Cardiac muscle cell (in vitro differentiated cells and primary cell): ENCODE measurements at regions not wholly inside any gene's neighbourhood (a gene's known extent, or its start where the extent isn't known, plus 50 kb on each side); places are given as distances from the start of the nearest gene placed in this dataset.

Experiments
- DNase-seq, 2 donors: peaks; one replicate each; pipeline versions ENCODE4 v3.0.0 to v3.0.0-alpha.2; 2010 to 2017; ENCODE audit warnings: low read depth in 1 of 2, low spot score in 1 of 2
- H3K27ac ChIP-seq: fragments of 200-600 bp; sonication (generic); 2 replicates; pipeline ENCODE4 v1.5.1; 2016
- H3K27me3 ChIP-seq: fragments of 200-600 bp; sonication (generic); 2 replicates; pipeline ENCODE4 v1.6.0; 2016; ENCODE audit warnings: control low read depth
- H3K36me3 ChIP-seq: fragments of 200-600 bp; sonication (generic); 2 replicates; pipeline ENCODE4 v1.5.1; 2016; ENCODE audit warnings: control low read depth
- H3K4me1 ChIP-seq: fragments of 200-600 bp; sonication (generic); 2 replicates; pipeline ENCODE4 v1.8.1; 2017; ENCODE audit warnings: low read depth, mild to moderate bottlenecking, mixed run types
- H3K4me3 ChIP-seq: fragments of 200-600 bp; sonication (generic); 2 replicates; pipeline ENCODE4 v1.5.1; 2016; ENCODE audit warnings: mild to moderate bottlenecking
- H3K9me3 ChIP-seq: fragments of 200-600 bp; sonication (generic); 2 replicates; pipeline ENCODE4 v1.5.1; 2017; ENCODE audit warnings: low read depth, mild to moderate bottlenecking, control low read depth
- CTCF ChIP-seq: IDR thresholded peaks from 2 replicates; pipeline ENCODE4 v1.5.1; 2012; ENCODE audit warnings: low read depth, mild to moderate bottlenecking, low read length

GRCh38 chr7:18128846-18129245, 101.2 kb upstream of the PRPS1L1 start:
- H3K36me3 ChIP-seq: no peaks in the 10 kb centered on the region
- no peaks in the 10 kb centered on the region for H3K27me3 ChIP-seq
- no peak for TF ChIP-seq CTCF
- DNase-seq: no peak
- no peak overlapping the region for H3K27ac ChIP-seq
- no peak overlapping the region for H3K4me3 ChIP-seq
- peaks cover 22% of the 10 kb centered on the region for H3K4me1 ChIP-seq
- no peaks in the 10 kb centered on the region for H3K9me3 ChIP-seq

- H3K36me3 ChIP-seq: no peaks in the 10 kb centered on the region
- H3K4me3 ChIP-seq: no peak overlapping the region
- peaks cover 17% of the 10 kb centered on the region for H3K4me1 ChIP-seq
- no peaks in the 10 kb centered on the region for H3K9me3 ChIP-seq
- peak overlapping the region; percentile 17 for H3K27ac ChIP-seq
- TF ChIP-seq CTCF: no peak
- no peaks in the 10 kb centered on the region for H3K27me3 ChIP-seq
- peak in 1 of 2 donors; percentile 44 for DNase-seq
Observed at GRCh38 chr7:18132811-18133210, 105.2 kb upstream of the PRPS1L1 start.

- no peaks in the 10 kb centered on the region for H3K9me3 ChIP-seq
- no peaks in the 10 kb centered on the region for H3K27me3 ChIP-seq
- H3K27ac ChIP-seq: no peak overlapping the region
- H3K36me3 ChIP-seq: no peaks in the 10 kb centered on the region
- H3K4me3 ChIP-seq: no peak overlapping the region
- DNase-seq: no peak
- no peak for TF ChIP-seq CTCF
- peaks cover 17% of the 10 kb centered on the region for H3K4me1 ChIP-seq
Observed at GRCh38 chr7:18133921-18134320, 106.3 kb upstream of the PRPS1L1 start.

- no peak overlapping the region for H3K27ac ChIP-seq
- H3K4me3 ChIP-seq: no peak overlapping the region
- no peak for DNase-seq
- no peaks in the 10 kb centered on the region for H3K27me3 ChIP-seq
- H3K36me3 ChIP-seq: no peaks in the 10 kb centered on the region
- H3K9me3 ChIP-seq: no peaks in the 10 kb centered on the region
- no peak for TF ChIP-seq CTCF
- H3K4me1 ChIP-seq: no peaks in the 10 kb centered on the region
Observed at GRCh38 chr7:18140943-18141342, 113.3 kb upstream of the PRPS1L1 start.

GRCh38 chr7:18144166-18144565, 116.5 kb upstream of the PRPS1L1 start:
- no peaks in the 10 kb centered on the region for H3K36me3 ChIP-seq
- no peak for TF ChIP-seq CTCF
- no peaks in the 10 kb centered on the region for H3K27me3 ChIP-seq
- DNase-seq: no peak
- H3K27ac ChIP-seq: no peak overlapping the region
- H3K4me3 ChIP-seq: no peak overlapping the region
- no peaks in the 10 kb centered on the region for H3K9me3 ChIP-seq
- no peaks in the 10 kb centered on the region for H3K4me1 ChIP-seq

GRCh38 chr7:18145160-18145559, 117.5 kb upstream of the PRPS1L1 start:
- no peaks in the 10 kb centered on the region for H3K36me3 ChIP-seq
- H3K27me3 ChIP-seq: no peaks in the 10 kb centered on the region
- H3K4me3 ChIP-seq: no peak overlapping the region
- H3K9me3 ChIP-seq: no peaks in the 10 kb centered on the region
- no peak for DNase-seq
- H3K27ac ChIP-seq: no peak overlapping the region
- no peaks in the 10 kb centered on the region for H3K4me1 ChIP-seq
- TF ChIP-seq CTCF: no peak
